COLO668 (cell line): ENCODE measurements at regions not wholly inside any gene's neighbourhood (a gene's known extent, or its start where the extent isn't known, plus 50 kb on each side); places are given as distances from the start of the nearest gene placed in this dataset.

Source experiments
- DNase-seq: peaks from one replicate; lab custom pipeline; 2025; ENCODE audit not compliant: unreplicated experiment; lab: John Stamatoyannopoulos, UW

- no peak for DNase-seq
Observed at GRCh38 chr13:47277774-47278173, 380.9 kb upstream of the HTR2A start.

GRCh38 chr13:47268270-47268669 is 371.4 kb upstream of the HTR2A start:
- DNase-seq: no peak

GRCh38 chr13:47258384-47258783 is 361.5 kb upstream of the HTR2A start:
- no peak for DNase-seq

GRCh38 chr13:47256618-47257017 is 359.8 kb upstream of the HTR2A start:
- no peak for DNase-seq

- no peak for DNase-seq
Observed at GRCh38 chr13:47252627-47253026, 355.8 kb upstream of the HTR2A start.

GRCh38 chr13:47251771-47252170 is 354.9 kb upstream of the HTR2A start:
- DNase-seq: no peak

- DNase-seq: no peak
Observed at GRCh38 chr13:47250146-47250545, 353.3 kb upstream of the HTR2A start.

- no peak for DNase-seq
Observed at GRCh38 chr13:47249266-47249665, 352.4 kb upstream of the HTR2A start.

- no peak for DNase-seq
Observed at GRCh38 chr13:47241446-47241845, 344.6 kb upstream of the HTR2A start.

- DNase-seq: no peak
Observed at GRCh38 chr13:47239025-47239424, 342.2 kb upstream of the HTR2A start.

- no peak for DNase-seq
Observed at GRCh38 chr13:47237571-47237970, 340.7 kb upstream of the HTR2A start.

- DNase-seq: no peak
Observed at GRCh38 chr13:47233734-47234133, 336.9 kb upstream of the HTR2A start.

- DNase-seq: no peak
Observed at GRCh38 chr13:47232516-47232915, 335.7 kb upstream of the HTR2A start.

GRCh38 chr13:47230155-47230554 is 333.3 kb upstream of the HTR2A start:
- DNase-seq: no peak

- no peak for DNase-seq
Observed at GRCh38 chr13:47226516-47226915, 329.7 kb upstream of the HTR2A start.

GRCh38 chr13:47220453-47221140 is 323.7 kb upstream of the HTR2A start:
- no peak for DNase-seq

- no peak for DNase-seq
Observed at GRCh38 chr13:47218611-47219010, 321.8 kb upstream of the HTR2A start.

GRCh38 chr13:47216176-47216822 is 319.4 kb upstream of the HTR2A start:
- DNase-seq: no peak

GRCh38 chr13:47215736-47216135 is 318.9 kb upstream of the HTR2A start:
- no peak for DNase-seq

- no peak for DNase-seq
Observed at GRCh38 chr13:47213047-47213446, 316.2 kb upstream of the HTR2A start.

GRCh38 chr13:47211106-47211505 is 314.3 kb upstream of the HTR2A start:
- no peak for DNase-seq

GRCh38 chr13:47206111-47206510 is 309.3 kb upstream of the HTR2A start:
- DNase-seq: no peak
